Astrocyte (in vitro differentiated cells and primary cell): ENCODE measurements at regions not wholly inside any gene's neighbourhood (a gene's known extent, or its start where the extent isn't known, plus 50 kb on each side); places are given as distances from the start of the nearest gene placed in this dataset.

Experiments used
- DNase-seq: peaks from one replicate; pipeline ENCODE4 v3.0.0-alpha.2; 2010; ENCODE audit warnings: low read depth
- FAIRE-seq: peaks from 2 replicates; lab custom pipeline; 2011; peaks lifted over from hg19 to GRCh38; lab: Jason Lieb, UNC
- H2AFZ ChIP-seq: 2 replicates; pipeline ENCODE4 v1.6.0; 2012; ENCODE audit warnings: low read depth, low read length, inconsistent platforms
- H3K27ac ChIP-seq: 2 replicates; pipeline ENCODE4 v1.5.1; 2011; ENCODE audit warnings: low read depth, low read length, inconsistent platforms
- H3K27me3 ChIP-seq: 2 replicates; pipeline ENCODE4 v1.6.0; 2011; ENCODE audit warnings: low read length, inconsistent platforms; ENCODE audit not compliant: insufficient read depth
- H3K36me3 ChIP-seq: 2 replicates; pipeline ENCODE4 v1.5.1; 2011; ENCODE audit warnings: low read length, inconsistent platforms; ENCODE audit not compliant: insufficient read depth
- H3K4me1 ChIP-seq: 2 replicates; pipeline ENCODE4 v1.5.1; 2011; ENCODE audit warnings: low read length, inconsistent platforms; ENCODE audit not compliant: insufficient read depth
- H3K4me2 ChIP-seq: 2 replicates; pipeline ENCODE4 v1.6.0; 2012; ENCODE audit warnings: low read length, inconsistent platforms
- H3K4me3 ChIP-seq: 2 replicates; pipeline ENCODE4 v1.5.1; 2011; ENCODE audit warnings: low read depth, mild to moderate bottlenecking, low read length, inconsistent platforms; ENCODE audit not compliant: insufficient read depth
- H3K79me2 ChIP-seq: 2 replicates; pipeline ENCODE4 v1.6.0; 2012; ENCODE audit warnings: mild to moderate bottlenecking, low read length, inconsistent platforms; ENCODE audit not compliant: insufficient read depth
- H3K9ac ChIP-seq: 2 replicates; pipeline ENCODE4 v1.6.0; 2012; ENCODE audit warnings: mild to moderate bottlenecking, low read length, inconsistent platforms
- H3K9me3 ChIP-seq: 2 replicates; pipeline ENCODE4 v1.5.1; 2012; ENCODE audit warnings: low read depth, mild to moderate bottlenecking, low read length, inconsistent platforms; ENCODE audit not compliant: insufficient read depth
- H4K20me1 ChIP-seq: 2 replicates; pipeline ENCODE4 v1.6.0; 2012; ENCODE audit warnings: low read length, inconsistent platforms; ENCODE audit not compliant: insufficient read depth
- H3K27ac Mint-ChIP-seq: one replicate; pipeline ENCODE4 v1.8.0; 2021; ENCODE audit warnings: mild to moderate bottlenecking, mixed read lengths; ENCODE audit not compliant: unreplicated experiment
- H3K27me3 Mint-ChIP-seq: one replicate; pipeline ENCODE4 v1.8.0; 2021; ENCODE audit warnings: low read depth, mixed read lengths; ENCODE audit not compliant: unreplicated experiment
- H3K36me3 Mint-ChIP-seq: one replicate; pipeline ENCODE4 v1.8.0; 2021; ENCODE audit warnings: low read depth, mixed read lengths; ENCODE audit not compliant: unreplicated experiment
- H3K4me1 Mint-ChIP-seq: one replicate; pipeline ENCODE4 v1.8.0; 2021; ENCODE audit warnings: low read depth, mixed read lengths; ENCODE audit not compliant: unreplicated experiment
- H3K4me3 Mint-ChIP-seq: one replicate; pipeline ENCODE4 v1.8.0; 2021; ENCODE audit warnings: mild to moderate bottlenecking, moderate library complexity, mixed read lengths; ENCODE audit not compliant: unreplicated experiment
- H3K9me3 Mint-ChIP-seq: one replicate; pipeline ENCODE4 v1.8.0; 2021; ENCODE audit warnings: mild to moderate bottlenecking, mixed read lengths; ENCODE audit not compliant: unreplicated experiment
- CTCF ChIP-seq: IDR thresholded peaks from 2 replicates; pipeline ENCODE4 v1.5.1; 2011; ENCODE audit warnings: low read depth, mild to moderate bottlenecking, inconsistent platforms, low read length, moderate library complexity; ENCODE audit not compliant: insufficient read depth
- EZH2 ChIP-seq: IDR thresholded peaks from 2 replicates; pipeline ENCODE4 v1.6.1; 2012; ENCODE audit warnings: mild to moderate bottlenecking, low read length, inconsistent platforms; ENCODE audit not compliant: insufficient read depth

GRCh38 chr18:78108554-78108953 lies 858.9 kb downstream of the GALR1 start:
- Histone ChIP-seq H3K4me2 (no peak overlapping the region), H3K9me3 (peaks cover 14% of the 10 kb centered on the region), H3K4me3 (no peak overlapping the region), H3K36me3 (no peaks in the 10 kb centered on the region), H4K20me1 (no peaks in the 10 kb centered on the region), H3K27me3 (no peaks in the 10 kb centered on the region), H2AFZ (no peak overlapping the region), H3K9ac (no peak overlapping the region), H3K4me1 (no peaks in the 10 kb centered on the region), H3K79me2 (no peaks in the 10 kb centered on the region), H3K27ac (no peak overlapping the region)
- Mint-ChIP-seq H3K4me3 (no peak overlapping the region), H3K27ac (no peak overlapping the region), H3K9me3 (peaks cover 7% of the 10 kb centered on the region), H3K4me1 (no peaks in the 10 kb centered on the region), H3K36me3 (no peaks in the 10 kb centered on the region), H3K27me3 (no peaks in the 10 kb centered on the region)
- no peak for TF ChIP-seq EZH2
- FAIRE-seq, result no peak
- DNase-seq, result no peak

- no peak overlapping the region for H3K4me3 Mint-ChIP-seq
- H3K27ac Mint-ChIP-seq, result no peak overlapping the region
- Histone ChIP-seq H3K9me3 (no peaks in the 10 kb centered on the region), H3K4me3 (no peak overlapping the region), H3K36me3 (no peaks in the 10 kb centered on the region), H3K27me3 (no peaks in the 10 kb centered on the region), H3K79me2 (no peaks in the 10 kb centered on the region), H3K27ac (no peak overlapping the region), H3K9ac (no peak overlapping the region), H3K4me2 (no peak overlapping the region), H2AFZ (no peak overlapping the region), H3K4me1 (no peaks in the 10 kb centered on the region), H4K20me1 (no peaks in the 10 kb centered on the region)
- no peaks in the 10 kb centered on the region for H3K27me3 Mint-ChIP-seq
- H3K4me1 Mint-ChIP-seq, result no peaks in the 10 kb centered on the region
- H3K9me3 Mint-ChIP-seq, result peaks cover 4% of the 10 kb centered on the region
- H3K36me3 Mint-ChIP-seq, result no peaks in the 10 kb centered on the region
- no peak for TF ChIP-seq EZH2
- TF ChIP-seq CTCF, result no peak
- FAIRE-seq, result no peak
- DNase-seq, result no peak
These were observed 863.7 kb downstream of the GALR1 start for GRCh38 chr18:78113136-78113939.

GRCh38 chr18:78113940-78114251 lies 864.2 kb downstream of the GALR1 start:
- no peak overlapping the region for H3K27ac ChIP-seq
- Mint-ChIP-seq H3K27me3 (no peaks in the 10 kb centered on the region), H3K9me3 (peaks cover 4% of the 10 kb centered on the region), H3K4me3 (no peak overlapping the region), H3K36me3 (no peaks in the 10 kb centered on the region), H3K27ac (no peak overlapping the region), H3K4me1 (no peaks in the 10 kb centered on the region)
- no peak overlapping the region for H2AFZ ChIP-seq
- H3K27me3 ChIP-seq, result no peaks in the 10 kb centered on the region
- H3K79me2 ChIP-seq, result no peaks in the 10 kb centered on the region
- H3K4me1 ChIP-seq, result no peaks in the 10 kb centered on the region
- no peak for FAIRE-seq
- H3K9ac ChIP-seq, result no peak overlapping the region
- no peaks in the 10 kb centered on the region for H3K9me3 ChIP-seq
- H4K20me1 ChIP-seq, result no peaks in the 10 kb centered on the region
- H3K4me2 ChIP-seq, result no peak overlapping the region
- TF ChIP-seq EZH2 (no peak), CTCF (no peak)
- H3K4me3 ChIP-seq, result no peak overlapping the region
- no peak for DNase-seq
- no peaks in the 10 kb centered on the region for H3K36me3 ChIP-seq
